ENCODE measurements at regions not wholly inside any gene's neighbourhood (a gene's known extent, or its start where the extent isn't known, plus 50 kb on each side); places are given as distances from the start of the nearest gene placed in this dataset.

- no peak overlapping the region for H3K4me3 ChIP-seq (ENCODE audit: low read length in 2 of 2)
- no peaks in the 10 kb centered on the region for H3K36me3 ChIP-seq (ENCODE audit: control insufficient read depth in 1 of 2, insufficient read depth in 2 of 2, low read length in 1 of 2)
- DNase-seq (no peak), ATAC-seq (ENCODE audit: low FRiP score) (no peak)
- H3K9me3 ChIP-seq (ENCODE audit: control insufficient read depth, low read length): peaks cover 4% of the 10 kb centered on the region
- no peaks in the 10 kb centered on the region for H3K4me1 ChIP-seq (ENCODE audit: control insufficient read depth in 1 of 2, insufficient read depth in 2 of 2, low read length in 2 of 2)
- H3K27me3 ChIP-seq (ENCODE audit: control insufficient read depth in 1 of 2, insufficient read depth in 2 of 2, low read length in 1 of 2): no peaks in the 10 kb centered on the region
- no peak overlapping the region for H3K27ac ChIP-seq (ENCODE audit: low read depth in 1 of 2, low read length in 2 of 2)
- intact Hi-C loops (cut with DNase I): no loop called here
Measured at GRCh38 chr4:141290771-141291170, 70.1 kb downstream of the ZNF330 start.

- Histone ChIP-seq H3K4me3 (ENCODE audit: low read length in 2 of 2) (no peak overlapping the region), H3K27ac (ENCODE audit: low read depth in 1 of 2, low read length in 2 of 2) (no peak overlapping the region), H3K9me3 (ENCODE audit: control insufficient read depth, low read length) (peaks cover 4% of the 10 kb centered on the region), H3K4me1 (ENCODE audit: control insufficient read depth in 1 of 2, insufficient read depth in 2 of 2, low read length in 2 of 2) (no peaks in the 10 kb centered on the region), H3K27me3 (ENCODE audit: control insufficient read depth in 1 of 2, insufficient read depth in 2 of 2, low read length in 1 of 2) (no peaks in the 10 kb centered on the region), H3K36me3 (ENCODE audit: control insufficient read depth in 1 of 2, insufficient read depth in 2 of 2, low read length in 1 of 2) (no peaks in the 10 kb centered on the region)
- ATAC-seq (ENCODE audit: low FRiP score): no peak
- no peak for DNase-seq
- intact Hi-C loops (cut with DNase I): no loop called here
- WGBS, 2 donors: 69 to 75% methylated on average over 2 of the region's 2 CpGs
Measured at GRCh38 chr4:141294306-141294705, 73.6 kb downstream of the ZNF330 start.

- 46 to 57% methylated on average over 2 of the region's 2 CpGs for WGBS, 2 donors
- Histone ChIP-seq H3K27ac (ENCODE audit: low read depth in 1 of 2, low read length in 2 of 2) (no peak overlapping the region), H3K4me3 (ENCODE audit: low read length in 2 of 2) (no peak overlapping the region), H3K9me3 (ENCODE audit: control insufficient read depth, low read length) (no peaks in the 10 kb centered on the region), H3K27me3 (ENCODE audit: control insufficient read depth in 1 of 2, insufficient read depth in 2 of 2, low read length in 1 of 2) (no peaks in the 10 kb centered on the region), H3K4me1 (ENCODE audit: control insufficient read depth in 1 of 2, insufficient read depth in 2 of 2, low read length in 2 of 2) (no peaks in the 10 kb centered on the region), H3K36me3 (ENCODE audit: control insufficient read depth in 1 of 2, insufficient read depth in 2 of 2, low read length in 1 of 2) (no peaks in the 10 kb centered on the region)
- intact Hi-C loops (cut with DNase I): loop anchor here in 1 of 2 donors (10.0 kb wide), 1 partner anchor 136 kb away; no protein-coding TSS in a partner anchor
- ATAC-seq (ENCODE audit: low FRiP score): no peak
- DNase-seq: no peak
Measured at GRCh38 chr4:141301216-141301615, 80.5 kb downstream of the ZNF330 start.

GRCh38 chr4:141302924-141303323, 82.2 kb downstream of the ZNF330 start:
- no peak overlapping the region for H3K27ac ChIP-seq (ENCODE audit: low read depth in 1 of 2, low read length in 2 of 2)
- no peaks in the 10 kb centered on the region for H3K27me3 ChIP-seq (ENCODE audit: control insufficient read depth in 1 of 2, insufficient read depth in 2 of 2, low read length in 1 of 2)
- H3K4me1 ChIP-seq (ENCODE audit: control insufficient read depth in 1 of 2, insufficient read depth in 2 of 2, low read length in 2 of 2): no peaks in the 10 kb centered on the region
- intact Hi-C loops (cut with DNase I): loop anchor here in 1 of 2 donors (10.0 kb wide), 1 partner anchor 138 kb away; no protein-coding TSS in a partner anchor
- no peak overlapping the region for H3K4me3 ChIP-seq (ENCODE audit: low read length in 2 of 2)
- no peaks in the 10 kb centered on the region for H3K9me3 ChIP-seq (ENCODE audit: control insufficient read depth, low read length)
- DNase-seq (no peak), ATAC-seq (ENCODE audit: low FRiP score) (no peak)
- no peaks in the 10 kb centered on the region for H3K36me3 ChIP-seq (ENCODE audit: control insufficient read depth in 1 of 2, insufficient read depth in 2 of 2, low read length in 1 of 2)
- WGBS, 2 donors: 25 to 40% methylated on average over 1 of the region's 1 CpG

GRCh38 chr4:141304346-141304745, 83.7 kb downstream of the ZNF330 start:
- Histone ChIP-seq H3K36me3 (ENCODE audit: control insufficient read depth in 1 of 2, insufficient read depth in 2 of 2, low read length in 1 of 2) (no peaks in the 10 kb centered on the region), H3K9me3 (ENCODE audit: control insufficient read depth, low read length) (no peaks in the 10 kb centered on the region), H3K27ac (ENCODE audit: low read depth in 1 of 2, low read length in 2 of 2) (no peak overlapping the region), H3K27me3 (ENCODE audit: control insufficient read depth in 1 of 2, insufficient read depth in 2 of 2, low read length in 1 of 2) (no peaks in the 10 kb centered on the region), H3K4me3 (ENCODE audit: low read length in 2 of 2) (no peak overlapping the region), H3K4me1 (ENCODE audit: control insufficient read depth in 1 of 2, insufficient read depth in 2 of 2, low read length in 2 of 2) (no peaks in the 10 kb centered on the region)
- ATAC-seq (ENCODE audit: low FRiP score): no peak
- no peak for DNase-seq
- 81 to 88% methylated on average over 2 of the region's 2 CpGs for WGBS, 2 donors
- intact Hi-C loops (cut with DNase I): loop anchor here in 1 of 2 donors (10.0 kb wide), 1 partner anchor 140 kb away; no protein-coding TSS in a partner anchor

GRCh38 chr4:141306331-141306730, 85.6 kb downstream of the ZNF330 start:
- intact Hi-C loops (cut with DNase I): loop anchor here in 1 of 2 donors (10.0 kb wide), 1 partner anchor 142 kb away; no protein-coding TSS in a partner anchor
- 76 to 78% methylated on average over 7 of the region's 7 CpGs for WGBS, 2 donors
- Histone ChIP-seq H3K36me3 (ENCODE audit: control insufficient read depth in 1 of 2, insufficient read depth in 2 of 2, low read length in 1 of 2) (no peaks in the 10 kb centered on the region), H3K4me3 (ENCODE audit: low read length in 2 of 2) (no peak overlapping the region), H3K9me3 (ENCODE audit: control insufficient read depth, low read length) (no peaks in the 10 kb centered on the region), H3K4me1 (ENCODE audit: control insufficient read depth in 1 of 2, insufficient read depth in 2 of 2, low read length in 2 of 2) (no peaks in the 10 kb centered on the region), H3K27ac (ENCODE audit: low read depth in 1 of 2, low read length in 2 of 2) (no peak overlapping the region), H3K27me3 (ENCODE audit: control insufficient read depth in 1 of 2, insufficient read depth in 2 of 2, low read length in 1 of 2) (no peaks in the 10 kb centered on the region)
- ATAC-seq (ENCODE audit: low FRiP score) (no peak), DNase-seq (no peak)

- 24 to 31% methylated on average over 5 of the region's 5 CpGs for WGBS, 2 donors
- H3K4me1 ChIP-seq (ENCODE audit: control insufficient read depth in 1 of 2, insufficient read depth in 2 of 2, low read length in 2 of 2): no peaks in the 10 kb centered on the region
- DNase-seq (peak in 1 of 2 donors; percentile 65), ATAC-seq (ENCODE audit: low FRiP score) (no peak)
- no peaks in the 10 kb centered on the region for H3K36me3 ChIP-seq (ENCODE audit: control insufficient read depth in 1 of 2, insufficient read depth in 2 of 2, low read length in 1 of 2)
- H3K27me3 ChIP-seq (ENCODE audit: control insufficient read depth in 1 of 2, insufficient read depth in 2 of 2, low read length in 1 of 2): no peaks in the 10 kb centered on the region
- no peak overlapping the region for H3K27ac ChIP-seq (ENCODE audit: low read depth in 1 of 2, low read length in 2 of 2)
- no peak overlapping the region for H3K4me3 ChIP-seq (ENCODE audit: low read length in 2 of 2)
- H3K9me3 ChIP-seq (ENCODE audit: control insufficient read depth, low read length): no peaks in the 10 kb centered on the region
- intact Hi-C loops (cut with DNase I): loop anchor here in 1 of 2 donors (10.0 kb wide), 1 partner anchor 142 kb away; no protein-coding TSS in a partner anchor
Measured at GRCh38 chr4:141307241-141307689, 86.6 kb downstream of the ZNF330 start.

GRCh38 chr4:141309874-141310273, 89.2 kb downstream of the ZNF330 start:
- WGBS, 2 donors: 91 to 95% methylated on average over 3 of the region's 3 CpGs
- no peaks in the 10 kb centered on the region for H3K36me3 ChIP-seq (ENCODE audit: control insufficient read depth in 1 of 2, insufficient read depth in 2 of 2, low read length in 1 of 2)
- H3K4me1 ChIP-seq (ENCODE audit: control insufficient read depth in 1 of 2, insufficient read depth in 2 of 2, low read length in 2 of 2): no peaks in the 10 kb centered on the region
- DNase-seq (no peak), ATAC-seq (ENCODE audit: low FRiP score) (no peak)
- no peaks in the 10 kb centered on the region for H3K9me3 ChIP-seq (ENCODE audit: control insufficient read depth, low read length)
- H3K4me3 ChIP-seq (ENCODE audit: low read length in 2 of 2): no peak overlapping the region
- H3K27ac ChIP-seq (ENCODE audit: low read depth in 1 of 2, low read length in 2 of 2): no peak overlapping the region
- intact Hi-C loops (cut with DNase I): loop anchor here in 1 of 2 donors (10.0 kb wide), 1 partner anchor 145 kb away; no protein-coding TSS in a partner anchor
- no peaks in the 10 kb centered on the region for H3K27me3 ChIP-seq (ENCODE audit: control insufficient read depth in 1 of 2, insufficient read depth in 2 of 2, low read length in 1 of 2)
